Keratinocyte (primary cell): ENCODE measurements at regions not wholly inside any gene's neighbourhood (a gene's known extent, or its start where the extent isn't known, plus 50 kb on each side); places are given as distances from the start of the nearest gene placed in this dataset.
A peak's percentile ranks its signal among the peaks of the same experiment; 100 is the strongest.

ENCODE experiments used
- DNase-seq: peaks from one replicate; pipeline ENCODE4 v3.0.0-alpha.2; 2011; ENCODE audit warnings: low read depth, missing footprints, low spot score
- FAIRE-seq: peaks from 2 replicates; lab custom pipeline; 2011; peaks lifted over from hg19 to GRCh38; lab: Jason Lieb, UNC
- H2AFZ ChIP-seq: 2 replicates; pipeline ENCODE4 v1.6.0; 2012; ENCODE audit warnings: low read length, control low read depth, inconsistent platforms; ENCODE audit not compliant: control insufficient read depth
- H3K27ac ChIP-seq: 2 replicates; pipeline ENCODE4 v1.5.1; 2011; ENCODE audit warnings: low read length; ENCODE audit not compliant: control insufficient read depth, insufficient read depth
- H3K27me3 ChIP-seq: 3 replicates; pipeline ENCODE4 v1.6.0; 2011; ENCODE audit warnings: low read length; ENCODE audit not compliant: control insufficient read depth, insufficient read depth; ENCODE audit errors: extremely low read depth
- H3K36me3 ChIP-seq, 2 experiments: 2 replicates in 1 of 2; 3 replicates in 1 of 2; pipeline ENCODE4 v1.5.1; 2011; ENCODE audit warnings: low read length in 2 of 2, mild to moderate bottlenecking in 1 of 2; ENCODE audit not compliant: control insufficient read depth in 2 of 2, insufficient read depth in 2 of 2; ENCODE audit errors: extremely low read depth in 1 of 2
- H3K4me1 ChIP-seq: 3 replicates; pipeline ENCODE4 v1.5.1; 2011; ENCODE audit warnings: low read length; ENCODE audit not compliant: control insufficient read depth, insufficient read depth; ENCODE audit errors: extremely low read depth
- H3K4me2 ChIP-seq: 3 replicates; pipeline ENCODE4 v1.6.0; 2011; ENCODE audit warnings: low read depth, low read length; ENCODE audit not compliant: control insufficient read depth, insufficient read depth; ENCODE audit errors: extremely low read depth
- H3K4me3 ChIP-seq, 3 experiments: fragments of 200-600 bp in 1 of 3; sonication (generic) in 1 of 3; 2 replicates in 2 of 3; 3 replicates in 1 of 3; pipeline ENCODE4 v1.5.1; 2011 to 2016; ENCODE audit warnings: low read length in 3 of 3, mild to moderate bottlenecking in 3 of 3, control low read depth in 2 of 3, inconsistent platforms in 1 of 3, low read depth in 1 of 3, mixed read lengths in 1 of 3, mixed run types in 1 of 3, moderate library complexity in 1 of 3; ENCODE audit not compliant: control insufficient read depth in 2 of 3, insufficient read depth in 2 of 3; ENCODE audit errors: extremely low read depth in 1 of 3
- H3K79me2 ChIP-seq: 2 replicates; pipeline ENCODE4 v1.6.0; 2012; ENCODE audit warnings: low read length; ENCODE audit not compliant: control insufficient read depth, insufficient read depth
- H3K9ac ChIP-seq: 3 replicates; pipeline ENCODE4 v1.6.0; 2011; ENCODE audit warnings: low read length; ENCODE audit not compliant: control insufficient read depth, insufficient read depth; ENCODE audit errors: extremely low read depth
- H3K9me1 ChIP-seq: 3 replicates; pipeline ENCODE4 v1.6.0; 2011; ENCODE audit warnings: low read length; ENCODE audit not compliant: control insufficient read depth, insufficient read depth; ENCODE audit errors: extremely low read depth
- H3K9me3 ChIP-seq: 2 replicates; pipeline ENCODE4 v1.5.1; 2012; ENCODE audit warnings: low read depth, low read length; ENCODE audit not compliant: control insufficient read depth
- H4K20me1 ChIP-seq: 3 replicates; pipeline ENCODE4 v1.6.0; 2011; ENCODE audit warnings: low read length; ENCODE audit not compliant: control insufficient read depth, insufficient read depth; ENCODE audit errors: extremely low read depth
- EZH2 ChIP-seq: IDR thresholded peaks from one replicate; pipeline ENCODE4 v1.6.1; 2012; ENCODE audit warnings: inconsistent platforms, mild to moderate bottlenecking, low read length, moderate library complexity
- dilution Hi-C: fragments of 300-500 bp; cut with MboI; formaldehyde crosslinking; loops from one replicate; pipeline ENCODE4 v1.7.0; 2020; ENCODE audit warnings: low sequenced_read_pairs; ENCODE audit not compliant: extremely low pct_ligation_motif_present
- TF ChIP-seq, protein P1 (sequence below), 3 experiments: IDR thresholded peaks in 1 of 3; conservative IDR thresholded peaks in 1 of 3; optimal IDR thresholded peaks in 1 of 3; 2 replicates in 2 of 3; 3 replicates in 1 of 3; pipeline versions ENCODE3 to v1.5.1; 2011; ENCODE audit warnings: low read length in 3 of 3, mild to moderate bottlenecking in 3 of 3, moderate library complexity in 2 of 3, control low read depth in 1 of 3, inconsistent platforms in 1 of 3; ENCODE audit not compliant: insufficient read depth in 2 of 3; ENCODE audit errors: extremely low read depth in 1 of 3

DNA sequence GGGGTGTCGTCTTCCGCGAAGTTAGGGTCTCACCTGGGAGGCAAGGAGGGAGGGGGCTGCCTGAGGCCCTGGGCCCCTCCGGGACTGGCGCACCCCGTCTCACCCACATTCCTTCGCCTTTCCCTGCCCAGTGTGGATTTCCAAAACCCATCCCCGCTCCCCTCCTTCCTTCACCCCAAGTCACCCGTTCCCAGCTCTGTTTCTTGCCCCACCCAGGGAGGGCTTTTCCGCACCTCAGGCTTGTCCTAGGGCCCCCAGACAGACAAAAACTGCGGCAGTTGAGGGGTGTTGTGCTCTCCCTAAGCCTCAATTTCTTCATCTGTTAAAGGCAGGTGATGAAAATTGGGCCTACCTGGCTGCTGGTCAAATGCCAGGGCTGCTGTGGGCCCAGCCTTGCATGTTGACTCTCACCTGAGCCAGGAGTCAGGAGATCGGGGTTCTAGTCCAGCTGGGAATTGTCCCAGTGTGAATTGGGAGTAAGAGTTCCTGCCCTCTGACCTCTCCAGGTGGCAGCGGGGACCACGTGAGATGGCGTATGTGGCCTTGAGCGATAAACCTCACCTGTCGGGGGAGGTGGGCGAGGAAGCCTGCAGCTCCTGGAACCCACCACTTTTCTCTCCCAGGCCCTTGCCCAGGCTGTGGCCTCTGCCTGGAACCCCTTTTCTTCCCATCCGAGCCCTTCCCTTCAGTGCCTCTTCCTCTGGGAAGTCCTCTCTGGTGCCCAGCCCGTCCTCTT lies 143.4 kb upstream of the IER5L start:
- peak overlapping the region; percentile 47 for H3K9ac ChIP-seq
- FAIRE-seq (no peak), DNase-seq (no peak)
- no peaks in the 10 kb centered on the region for H3K79me2 ChIP-seq
- H3K4me2 ChIP-seq: peak overlapping the region; percentile 80
- peaks cover 12% of the 10 kb centered on the region for H3K4me1 ChIP-seq
- dilution Hi-C loops: no loop called here
- peak overlapping the region; percentile 59 for H2AFZ ChIP-seq
- H3K4me3 ChIP-seq: no peak overlapping the region
- no peaks in the 10 kb centered on the region for H3K9me1 ChIP-seq
- H4K20me1 ChIP-seq: no peaks in the 10 kb centered on the region
- no peak for TF ChIP-seq EZH2
- TF ChIP-seq, protein P1, sequence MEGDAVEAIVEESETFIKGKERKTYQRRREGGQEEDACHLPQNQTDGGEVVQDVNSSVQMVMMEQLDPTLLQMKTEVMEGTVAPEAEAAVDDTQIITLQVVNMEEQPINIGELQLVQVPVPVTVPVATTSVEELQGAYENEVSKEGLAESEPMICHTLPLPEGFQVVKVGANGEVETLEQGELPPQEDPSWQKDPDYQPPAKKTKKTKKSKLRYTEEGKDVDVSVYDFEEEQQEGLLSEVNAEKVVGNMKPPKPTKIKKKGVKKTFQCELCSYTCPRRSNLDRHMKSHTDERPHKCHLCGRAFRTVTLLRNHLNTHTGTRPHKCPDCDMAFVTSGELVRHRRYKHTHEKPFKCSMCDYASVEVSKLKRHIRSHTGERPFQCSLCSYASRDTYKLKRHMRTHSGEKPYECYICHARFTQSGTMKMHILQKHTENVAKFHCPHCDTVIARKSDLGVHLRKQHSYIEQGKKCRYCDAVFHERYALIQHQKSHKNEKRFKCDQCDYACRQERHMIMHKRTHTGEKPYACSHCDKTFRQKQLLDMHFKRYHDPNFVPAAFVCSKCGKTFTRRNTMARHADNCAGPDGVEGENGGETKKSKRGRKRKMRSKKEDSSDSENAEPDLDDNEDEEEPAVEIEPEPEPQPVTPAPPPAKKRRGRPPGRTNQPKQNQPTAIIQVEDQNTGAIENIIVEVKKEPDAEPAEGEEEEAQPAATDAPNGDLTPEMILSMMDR (optimal IDR thresholded peaks at IDR 0.05 in 1 of 3, IDR thresholded peaks at IDR 0.05 in 1 of 3, conservative IDR thresholded peaks at IDR 0.05 in 1 of 3; ENCODE audit: extremely low read depth in 1 of 3, insufficient read depth in 2 of 3, low read length in 3 of 3): no peak
- H3K27me3 ChIP-seq: no peaks in the 10 kb centered on the region
- no peak overlapping the region for H3K27ac ChIP-seq
- H3K9me3 ChIP-seq: no peaks in the 10 kb centered on the region
- H3K36me3 ChIP-seq: no peaks in the 10 kb centered on the region

DNA sequence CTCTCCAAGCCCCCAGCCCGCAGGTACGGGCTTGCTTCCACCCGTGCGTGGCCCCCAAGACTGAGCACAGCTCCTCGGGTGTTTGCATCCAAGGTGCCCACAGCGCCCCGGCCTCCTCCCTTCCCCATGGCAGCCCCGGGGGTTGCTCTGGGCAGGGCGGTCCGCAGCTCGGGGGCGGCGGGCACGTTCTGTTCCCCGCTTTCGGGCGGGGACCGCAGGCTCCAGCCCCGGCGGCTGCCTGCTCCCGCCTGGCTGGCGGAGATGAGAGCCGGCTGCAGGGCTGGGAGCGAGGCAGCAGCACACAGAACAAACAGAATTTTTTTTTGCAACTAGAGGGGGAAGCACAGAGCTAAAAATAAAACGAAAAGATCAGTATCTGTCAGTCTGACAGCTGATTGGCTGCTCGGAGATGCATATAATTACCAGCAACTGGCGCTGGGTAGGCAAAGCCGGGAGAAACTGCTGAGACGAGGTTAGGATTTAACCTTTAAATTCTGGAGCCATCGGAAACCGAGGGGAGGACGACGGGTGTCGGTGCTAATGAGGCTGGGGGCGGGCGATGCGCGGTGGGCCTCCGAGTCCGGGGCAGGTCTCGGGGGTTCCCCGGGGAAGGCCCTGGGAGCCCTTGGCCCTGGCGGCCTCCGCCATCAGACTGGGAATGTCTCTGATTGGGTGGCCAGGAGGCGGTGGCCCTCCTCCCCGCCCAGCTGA lies 142.7 kb upstream of the IER5L start:
- Histone ChIP-seq H3K36me3 (no peaks in the 10 kb centered on the region), H3K27me3 (no peaks in the 10 kb centered on the region), H4K20me1 (no peaks in the 10 kb centered on the region), H3K79me2 (no peaks in the 10 kb centered on the region), H3K4me2 (peak overlapping the region; percentile 80), H2AFZ (peak overlapping the region; percentile 59), H3K9ac (peak overlapping the region; percentile 47), H3K9me3 (no peaks in the 10 kb centered on the region), H3K4me1 (peaks cover 11% of the 10 kb centered on the region), H3K27ac (no peak overlapping the region), H3K4me3 (peak overlapping the region; percentile 16 to 56 (median 38)), H3K9me1 (no peaks in the 10 kb centered on the region)
- TF ChIP-seq, protein P1 (optimal IDR thresholded peaks at IDR 0.05 in 1 of 3, IDR thresholded peaks at IDR 0.05 in 1 of 3, conservative IDR thresholded peaks at IDR 0.05 in 1 of 3; ENCODE audit: extremely low read depth in 1 of 3, insufficient read depth in 2 of 3, low read length in 3 of 3): peak in 1 of 3 experiments; percentile 10
- no peak for TF ChIP-seq EZH2
- no peak for DNase-seq
- peak; percentile 94 for FAIRE-seq
- dilution Hi-C loops: no loop called here
